GM19467 (cell line): ENCODE measurements at regions not wholly inside any gene's neighbourhood (a gene's known extent, or its start where the extent isn't known, plus 50 kb on each side); places are given as distances from the start of the nearest gene placed in this dataset.
"Not testable (repeated sequence)": the region's sequence is repeated elsewhere in the genome, so short reads cannot be mapped to it uniquely, and the experiment has no call there.

Experiments used
- ATAC-seq: cut with Tn5 transposase; IDR thresholded peaks from one replicate; pipeline ENCODE4 v1.9.1; 2021; ENCODE audit warnings: mild to moderate bottlenecking, moderate library complexity; ENCODE audit not compliant: unreplicated experiment

GRCh38 chr2:235105821-235106359 lies 154.1 kb downstream of the SH3BP4 start:
- ATAC-seq: no peak

GRCh38 chr2:235106874-235107639 lies 155.2 kb downstream of the SH3BP4 start:
- ATAC-seq: no peak

- no peak for ATAC-seq
Measured at GRCh38 chr2:235107640-235107951, 155.8 kb downstream of the SH3BP4 start.

GRCh38 chr2:235109561-235109960 lies 157.7 kb downstream of the SH3BP4 start:
- not testable (repeated sequence) for ATAC-seq

GRCh38 chr2:235112365-235112764 lies 160.5 kb downstream of the SH3BP4 start:
- ATAC-seq: no peak

GRCh38 chr2:235113854-235114253 lies 162.0 kb downstream of the SH3BP4 start:
- no peak for ATAC-seq

GRCh38 chr2:235114286-235114685 lies 162.5 kb downstream of the SH3BP4 start:
- no peak for ATAC-seq

GRCh38 chr2:235115521-235115920 lies 163.7 kb downstream of the SH3BP4 start:
- ATAC-seq: no peak

GRCh38 chr2:235116885-235117492 lies 165.2 kb downstream of the SH3BP4 start:
- no peak for ATAC-seq

GRCh38 chr2:235126768-235127167 lies 175.0 kb downstream of the SH3BP4 start:
- ATAC-seq: no peak

GRCh38 chr2:235127931-235128330 lies 176.1 kb downstream of the SH3BP4 start:
- no peak for ATAC-seq

GRCh38 chr2:235129850-235130249 lies 178.0 kb downstream of the SH3BP4 start:
- ATAC-seq: no peak

GRCh38 chr2:235131334-235132305 lies 179.8 kb downstream of the SH3BP4 start:
- no peak for ATAC-seq

- ATAC-seq: no peak
Measured at GRCh38 chr2:235132651-235133050, 180.8 kb downstream of the SH3BP4 start.

GRCh38 chr2:235133837-235134236 lies 182.0 kb downstream of the SH3BP4 start:
- ATAC-seq: no peak

GRCh38 chr2:235134420-235134819 lies 182.6 kb downstream of the SH3BP4 start:
- ATAC-seq: no peak

GRCh38 chr2:235135195-235135965 lies 183.6 kb downstream of the SH3BP4 start:
- ATAC-seq: no peak

GRCh38 chr2:235135990-235136561 lies 184.3 kb downstream of the SH3BP4 start:
- no peak for ATAC-seq

- no peak for ATAC-seq
Measured at GRCh38 chr2:235138339-235138738, 186.5 kb downstream of the SH3BP4 start.
